SK-N-SH (cell line): ENCODE measurements at regions not wholly inside any gene's neighbourhood (a gene's known extent, or its start where the extent isn't known, plus 50 kb on each side); places are given as distances from the start of the nearest gene placed in this dataset.

ENCODE experiments used
- CTCF ChIA-PET: fragments of 300-600, 350-600 bp; formaldehyde crosslinking; extraction: SDS; loops from one replicate; lab custom pipeline; 2021; lab: Yijun Ruan, JAX
- POLR2A ChIA-PET: fragments of 350-600 bp; sonication (Branson Sonifier 250); formaldehyde crosslinking; extraction: SDS; loops from one replicate; lab custom pipeline; 2020; ENCODE audit warnings: antibody characterized with exemption, inconsistent platforms; lab: Yijun Ruan, JAX
- DNase-seq: peaks from one replicate; pipeline ENCODE4 v3.0.0; 2012
- H2AFZ ChIP-seq: fragments of 200-600 bp; sonication (generic); 2 replicates; pipeline ENCODE4 v1.8.1; 2016; ENCODE audit warnings: antibody characterized with exemption, mild to moderate bottlenecking, low read depth
- H3F3A ChIP-seq: fragments of 200-600 bp; sonication (generic); replicated peaks from 2 replicates; pipeline ENCODE3; 2016; ENCODE audit warnings: antibody characterized with exemption, mild to moderate bottlenecking; ENCODE audit not compliant: insufficient read depth
- H3K27ac ChIP-seq, 2 experiments: fragments of 200-500 bp in 1 of 2; fragments of 200-600 bp in 1 of 2; sonication (Bioruptor generic) in 1 of 2; sonication (generic), shearing (Covaris generic) in 1 of 2; 2 replicates each; pipeline versions ENCODE4 v1.5.1 to v1.6.1; 2014 to 2016; ENCODE audit warnings: low read depth in 2 of 2, inconsistent platforms in 1 of 2, low read length in 1 of 2, mild to moderate bottlenecking in 1 of 2, mixed read lengths in 1 of 2
- H3K27me3 ChIP-seq: fragments of 200-600 bp; sonication (generic), shearing (Covaris generic); 2 replicates; pipeline ENCODE4 v1.6.1; 2016; ENCODE audit warnings: mixed run types; ENCODE audit not compliant: insufficient read depth
- H3K36me3 ChIP-seq, 2 experiments: fragments of 200-500 bp in 1 of 2; fragments of 200-600 bp in 1 of 2; sonication (Bioruptor generic) in 1 of 2; sonication (generic) in 1 of 2; replicated peaks in 1 of 2; 2 replicates each; pipeline versions ENCODE3 to v1.5.1; 2014 to 2016; ENCODE audit warnings: low read length in 1 of 2, mild to moderate bottlenecking in 1 of 2; ENCODE audit not compliant: insufficient read depth in 2 of 2, control insufficient read depth in 1 of 2
- H3K4me1 ChIP-seq, 2 experiments: fragments of 200-500 bp in 1 of 2; fragments of 200-600 bp in 1 of 2; sonication (Bioruptor generic) in 1 of 2; sonication (generic), shearing (Covaris generic) in 1 of 2; 2 replicates each; pipeline versions ENCODE4 v1.5.1 to v1.6.1; 2014 to 2016; ENCODE audit warnings: low read depth in 1 of 2, low read length in 1 of 2, mixed run types in 1 of 2; ENCODE audit not compliant: insufficient read depth in 2 of 2, control insufficient read depth in 1 of 2
- H3K4me2 ChIP-seq: fragments of 200-600 bp; sonication (generic), shearing (Covaris generic); 2 replicates; pipeline ENCODE4 v1.6.1; 2017; ENCODE audit warnings: mixed run types
- H3K4me3 ChIP-seq, 2 experiments: fragments of 200-500 bp in 1 of 2; fragments of 200-600 bp in 1 of 2; sonication (Bioruptor generic) in 1 of 2; sonication (generic), shearing (Covaris generic) in 1 of 2; 2 replicates each; pipeline versions ENCODE4 v1.5.1 to v1.8.1; 2014 to 2016; ENCODE audit warnings: low read depth in 2 of 2, inconsistent platforms in 1 of 2, low read length in 1 of 2, mild to moderate bottlenecking in 1 of 2, mixed read lengths in 1 of 2, moderate library complexity in 1 of 2
- H3K79me2 ChIP-seq: fragments of 200-600 bp; sonication (generic); 2 replicates; pipeline ENCODE4 v1.8.1; 2017; ENCODE audit warnings: mild to moderate bottlenecking; ENCODE audit not compliant: insufficient read depth
- H3K9ac ChIP-seq: fragments of 200-600 bp; sonication (generic); 2 replicates; pipeline ENCODE4 v1.6.1; 2017; ENCODE audit warnings: mixed run types
- H3K9me2 ChIP-seq: fragments of 200-600 bp; sonication (generic); 2 replicates; pipeline ENCODE4 v1.6.1; 2017; ENCODE audit warnings: mixed run types
- H3K9me3 ChIP-seq: fragments of 200-600 bp; sonication (generic); 2 replicates; pipeline ENCODE4 v1.6.1; 2017; ENCODE audit warnings: mixed run types, mild to moderate bottlenecking, moderate library complexity
- H4K20me1 ChIP-seq: fragments of 200-600 bp; sonication (generic); 2 replicates; pipeline ENCODE4 v1.6.1; 2017; ENCODE audit warnings: mild to moderate bottlenecking, mixed run types; ENCODE audit not compliant: insufficient read depth
- EP300 ChIP-seq, 2 experiments: IDR thresholded peaks; 2 replicates each; pipeline versions ENCODE4 v1.4.0 to v1.6.1; 2012; ENCODE audit warnings: borderline replicate concordance in 1 of 2, low read depth in 1 of 2, low read length in 1 of 2
- GATA2 ChIP-seq: sonication (generic); formaldehyde crosslinking; IDR thresholded peaks from 2 replicates; pipeline ENCODE4 v1.5.0; 2020; ENCODE audit warnings: mild to moderate bottlenecking, missing genetic modification reagents
- POLR2AphosphoS5 ChIP-seq: IDR thresholded peaks from 2 replicates; pipeline ENCODE4 v1.6.1; 2012; ENCODE audit warnings: low read depth, low read length
- RAD21 ChIP-seq: IDR thresholded peaks from 2 replicates; pipeline ENCODE4 v1.6.1; 2012; ENCODE audit warnings: mild to moderate bottlenecking, low read length
- RCOR1 ChIP-seq: fragments of 150-350 bp; IDR thresholded peaks from 2 replicates; pipeline ENCODE4 v1.6.1; 2017; ENCODE audit warnings: antibody characterized with exemption, low read length
- RXRA ChIP-seq: IDR thresholded peaks from 2 replicates; pipeline ENCODE4 v1.4.0; 2012; ENCODE audit warnings: low read depth, mild to moderate bottlenecking, borderline replicate concordance
- SMC3 ChIP-seq: IDR thresholded peaks from 2 replicates; pipeline ENCODE4 v1.6.1; 2012; ENCODE audit warnings: low read depth, low read length, improper control_type of control experiment
- TCF12 ChIP-seq: IDR thresholded peaks from 2 replicates; pipeline ENCODE4 v1.4.0; 2012
- WGBS: methylation state at CpG from one replicate; pipeline ENCODE4 v1.1.6; 2017; ENCODE audit warnings: low lambda C conversion rate; 5-methylcytosine and 5-hydroxymethylcytosine counted together
- TF ChIP-seq, protein P1 (sequence below): fragments of 150-350 bp; IDR thresholded peaks from 2 replicates; pipeline ENCODE4 v1.6.1; 2016; ENCODE audit warnings: mild to moderate bottlenecking, low read depth, low read length
- TF ChIP-seq, protein P2 (sequence below): IDR thresholded peaks from 2 replicates; pipeline ENCODE4 v1.4.0; 2012; ENCODE audit warnings: low read depth
- TF ChIP-seq, protein P3 (sequence below): IDR thresholded peaks from 2 replicates; pipeline ENCODE4 v1.6.1; 2012; ENCODE audit warnings: mild to moderate bottlenecking, low read depth, low read length, moderate library complexity
- TF ChIP-seq, protein P4 (sequence below): fragments of 150-350 bp; IDR thresholded peaks from 2 replicates; pipeline ENCODE4 v1.6.1; 2017; ENCODE audit warnings: antibody characterized with exemption, low read length, low read depth, borderline replicate concordance

DNA sequence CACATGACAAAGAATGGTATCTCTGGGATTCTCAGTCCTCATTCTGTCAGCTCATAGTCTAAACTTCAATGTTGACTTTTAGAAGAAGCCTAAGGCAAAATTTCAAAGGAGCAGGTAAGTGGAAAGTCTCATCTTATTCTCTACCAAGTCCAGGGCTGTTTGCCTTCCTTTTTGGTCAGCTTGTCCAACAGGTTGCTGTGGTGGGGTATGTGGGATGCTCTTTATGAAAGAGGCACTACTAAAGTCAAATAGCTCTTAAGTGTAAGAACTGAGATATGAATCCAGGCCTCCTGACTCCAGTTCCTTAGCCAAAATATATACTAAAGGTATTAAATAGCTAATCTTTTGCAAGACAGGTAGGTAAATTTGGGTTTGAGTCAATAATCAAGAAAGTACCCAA is 540.6 kb upstream of the SPRY2 start (continued):
- TF ChIP-seq GATA2 (no peak), SMC3 (no peak), RCOR1 (no peak), RAD21 (no peak), POLR2AphosphoS5 (no peak)

DNA sequence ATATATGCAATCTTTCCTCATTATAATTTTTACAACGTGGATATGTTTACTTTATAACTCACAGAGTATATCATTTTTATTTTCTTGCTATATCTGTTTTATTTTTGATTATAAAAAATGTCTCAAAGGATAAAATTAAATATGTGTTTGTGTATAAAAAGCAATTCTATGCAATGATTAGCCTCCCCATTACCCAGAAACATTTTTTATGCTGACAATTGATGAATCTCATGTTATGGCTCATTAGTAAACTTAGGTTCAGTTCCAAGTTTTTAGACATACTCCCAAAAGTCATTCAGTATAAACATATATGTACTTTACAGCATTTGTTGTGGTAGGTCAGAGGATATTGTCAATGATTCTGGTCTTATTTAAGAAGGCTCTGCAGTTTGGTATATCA is 540.1 kb upstream of the SPRY2 start:
- no peaks in the 10 kb centered on the region for H3K36me3 ChIP-seq
- H3K9ac ChIP-seq: no peak overlapping the region
- ChIA-PET CTCF (no interaction called here), POLR2A (no interaction called here)
- no peaks in the 10 kb centered on the region for H3K27me3 ChIP-seq
- WGBS: 58% methylated on average over 1 of the region's 1 CpG
- H3F3A ChIP-seq: no peaks in the 10 kb centered on the region
- no peak overlapping the region for H2AFZ ChIP-seq
- DNase-seq: no peak
- no peak overlapping the region; a peak in 2 of 4 replicates for H3K27ac ChIP-seq
- H3K79me2 ChIP-seq: no peaks in the 10 kb centered on the region
- H3K4me1 ChIP-seq: no peaks in the 10 kb centered on the region; a peak in 1 of 4 replicates
- TF ChIP-seq TCF12 (no peak), RXRA (no peak), GATA2 (no peak), POLR2AphosphoS5 (no peak), EP300 (IDR thresholded peaks at IDR 0.05; ENCODE audit: borderline replicate concordance in 1 of 2, low read depth in 1 of 2, low read length in 1 of 2) (no peak)
- TF ChIP-seq, protein P1, sequence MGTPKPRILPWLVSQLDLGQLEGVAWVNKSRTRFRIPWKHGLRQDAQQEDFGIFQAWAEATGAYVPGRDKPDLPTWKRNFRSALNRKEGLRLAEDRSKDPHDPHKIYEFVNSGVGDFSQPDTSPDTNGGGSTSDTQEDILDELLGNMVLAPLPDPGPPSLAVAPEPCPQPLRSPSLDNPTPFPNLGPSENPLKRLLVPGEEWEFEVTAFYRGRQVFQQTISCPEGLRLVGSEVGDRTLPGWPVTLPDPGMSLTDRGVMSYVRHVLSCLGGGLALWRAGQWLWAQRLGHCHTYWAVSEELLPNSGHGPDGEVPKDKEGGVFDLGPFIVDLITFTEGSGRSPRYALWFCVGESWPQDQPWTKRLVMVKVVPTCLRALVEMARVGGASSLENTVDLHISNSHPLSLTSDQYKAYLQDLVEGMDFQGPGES: no peak
- TF ChIP-seq, protein P2, sequence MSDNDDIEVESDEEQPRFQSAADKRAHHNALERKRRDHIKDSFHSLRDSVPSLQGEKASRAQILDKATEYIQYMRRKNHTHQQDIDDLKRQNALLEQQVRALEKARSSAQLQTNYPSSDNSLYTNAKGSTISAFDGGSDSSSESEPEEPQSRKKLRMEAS: no peak
- TF ChIP-seq, protein P3, sequence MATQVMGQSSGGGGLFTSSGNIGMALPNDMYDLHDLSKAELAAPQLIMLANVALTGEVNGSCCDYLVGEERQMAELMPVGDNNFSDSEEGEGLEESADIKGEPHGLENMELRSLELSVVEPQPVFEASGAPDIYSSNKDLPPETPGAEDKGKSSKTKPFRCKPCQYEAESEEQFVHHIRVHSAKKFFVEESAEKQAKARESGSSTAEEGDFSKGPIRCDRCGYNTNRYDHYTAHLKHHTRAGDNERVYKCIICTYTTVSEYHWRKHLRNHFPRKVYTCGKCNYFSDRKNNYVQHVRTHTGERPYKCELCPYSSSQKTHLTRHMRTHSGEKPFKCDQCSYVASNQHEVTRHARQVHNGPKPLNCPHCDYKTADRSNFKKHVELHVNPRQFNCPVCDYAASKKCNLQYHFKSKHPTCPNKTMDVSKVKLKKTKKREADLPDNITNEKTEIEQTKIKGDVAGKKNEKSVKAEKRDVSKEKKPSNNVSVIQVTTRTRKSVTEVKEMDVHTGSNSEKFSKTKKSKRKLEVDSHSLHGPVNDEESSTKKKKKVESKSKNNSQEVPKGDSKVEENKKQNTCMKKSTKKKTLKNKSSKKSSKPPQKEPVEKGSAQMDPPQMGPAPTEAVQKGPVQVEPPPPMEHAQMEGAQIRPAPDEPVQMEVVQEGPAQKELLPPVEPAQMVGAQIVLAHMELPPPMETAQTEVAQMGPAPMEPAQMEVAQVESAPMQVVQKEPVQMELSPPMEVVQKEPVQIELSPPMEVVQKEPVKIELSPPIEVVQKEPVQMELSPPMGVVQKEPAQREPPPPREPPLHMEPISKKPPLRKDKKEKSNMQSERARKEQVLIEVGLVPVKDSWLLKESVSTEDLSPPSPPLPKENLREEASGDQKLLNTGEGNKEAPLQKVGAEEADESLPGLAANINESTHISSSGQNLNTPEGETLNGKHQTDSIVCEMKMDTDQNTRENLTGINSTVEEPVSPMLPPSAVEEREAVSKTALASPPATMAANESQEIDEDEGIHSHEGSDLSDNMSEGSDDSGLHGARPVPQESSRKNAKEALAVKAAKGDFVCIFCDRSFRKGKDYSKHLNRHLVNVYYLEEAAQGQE: no peak
- TF ChIP-seq, protein P4, sequence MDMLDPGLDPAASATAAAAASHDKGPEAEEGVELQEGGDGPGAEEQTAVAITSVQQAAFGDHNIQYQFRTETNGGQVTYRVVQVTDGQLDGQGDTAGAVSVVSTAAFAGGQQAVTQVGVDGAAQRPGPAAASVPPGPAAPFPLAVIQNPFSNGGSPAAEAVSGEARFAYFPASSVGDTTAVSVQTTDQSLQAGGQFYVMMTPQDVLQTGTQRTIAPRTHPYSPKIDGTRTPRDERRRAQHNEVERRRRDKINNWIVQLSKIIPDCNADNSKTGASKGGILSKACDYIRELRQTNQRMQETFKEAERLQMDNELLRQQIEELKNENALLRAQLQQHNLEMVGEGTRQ: no peak
- no peak overlapping the region for H3K4me3 ChIP-seq
- H4K20me1 ChIP-seq: no peaks in the 10 kb centered on the region
- H3K4me2 ChIP-seq: no peak overlapping the region
- H3K9me3 ChIP-seq: no peaks in the 10 kb centered on the region
- no peaks in the 10 kb centered on the region for H3K9me2 ChIP-seq
